ENCODE measurements at regions not wholly inside any gene's neighbourhood (a gene's known extent, or its start where the extent isn't known, plus 50 kb on each side); places are given as distances from the start of the nearest gene placed in this dataset.

GRCh38 chr5:129830288-129830687 is 74.0 kb upstream of the CHSY3 start:
- TF ChIP-seq EZH2 (IDR thresholded peaks at IDR 0.05; ENCODE audit: borderline replicate concordance, low read depth, low read length, poor library complexity, severe bottlenecking) = no peak
- TF ChIP-seq, protein P1, sequence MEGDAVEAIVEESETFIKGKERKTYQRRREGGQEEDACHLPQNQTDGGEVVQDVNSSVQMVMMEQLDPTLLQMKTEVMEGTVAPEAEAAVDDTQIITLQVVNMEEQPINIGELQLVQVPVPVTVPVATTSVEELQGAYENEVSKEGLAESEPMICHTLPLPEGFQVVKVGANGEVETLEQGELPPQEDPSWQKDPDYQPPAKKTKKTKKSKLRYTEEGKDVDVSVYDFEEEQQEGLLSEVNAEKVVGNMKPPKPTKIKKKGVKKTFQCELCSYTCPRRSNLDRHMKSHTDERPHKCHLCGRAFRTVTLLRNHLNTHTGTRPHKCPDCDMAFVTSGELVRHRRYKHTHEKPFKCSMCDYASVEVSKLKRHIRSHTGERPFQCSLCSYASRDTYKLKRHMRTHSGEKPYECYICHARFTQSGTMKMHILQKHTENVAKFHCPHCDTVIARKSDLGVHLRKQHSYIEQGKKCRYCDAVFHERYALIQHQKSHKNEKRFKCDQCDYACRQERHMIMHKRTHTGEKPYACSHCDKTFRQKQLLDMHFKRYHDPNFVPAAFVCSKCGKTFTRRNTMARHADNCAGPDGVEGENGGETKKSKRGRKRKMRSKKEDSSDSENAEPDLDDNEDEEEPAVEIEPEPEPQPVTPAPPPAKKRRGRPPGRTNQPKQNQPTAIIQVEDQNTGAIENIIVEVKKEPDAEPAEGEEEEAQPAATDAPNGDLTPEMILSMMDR (conservative IDR thresholded peaks at IDR 0.05; ENCODE audit: low read depth, low read length) = no peak
